ENCODE measurements at regions not wholly inside any gene's neighbourhood (a gene's known extent, or its start where the extent isn't known, plus 50 kb on each side); places are given as distances from the start of the nearest gene placed in this dataset.

DNA sequence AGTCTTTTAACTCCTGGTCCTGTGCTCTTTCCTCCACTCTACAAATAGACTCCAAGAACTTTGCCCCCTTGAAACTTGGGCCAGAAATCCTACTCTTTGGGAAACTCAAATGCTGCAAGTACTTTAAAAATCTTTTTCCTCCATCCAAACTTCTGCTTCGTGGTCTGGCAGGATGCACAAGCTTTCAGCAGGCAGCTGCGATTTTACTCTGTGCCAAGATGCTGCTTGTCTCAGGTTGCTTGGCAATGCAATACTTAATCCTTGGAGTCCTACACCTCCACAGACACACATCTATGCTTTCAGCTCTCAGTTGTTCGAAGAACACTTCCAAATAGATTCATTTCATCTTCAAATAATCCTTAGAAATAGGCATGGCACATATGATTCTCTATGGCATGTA, 435.3 kb upstream of the USP24 start:
- no peaks in the 10 kb centered on the region for H3K27me3 ChIP-seq (replicated peaks; ENCODE audit: insufficient read depth)
- no peak overlapping the region for H3K9ac ChIP-seq
- no peak for TF ChIP-seq EZH2 (IDR thresholded peaks at IDR 0.05; ENCODE audit: insufficient read depth, poor library complexity, severe bottlenecking)
- H3K27ac ChIP-seq = no peak overlapping the region
- no peaks in the 10 kb centered on the region for H3K4me1 ChIP-seq (ENCODE audit: insufficient read depth)
- H3K36me3 ChIP-seq (ENCODE audit: low read depth) = no peaks in the 10 kb centered on the region
- no peaks in the 10 kb centered on the region for H3K9me3 ChIP-seq (ENCODE audit: low read depth)
- H3K9me2 ChIP-seq (ENCODE audit: insufficient read depth) = no peaks in the 10 kb centered on the region
- in situ Hi-C loops (cut with MboI) = no loop called here
- no peak overlapping the region; the same call in 1 of the 2 replicates for H2AFZ ChIP-seq
- 13 to 23% methylated on average over 3 of the region's 3 CpGs for WGBS, 2 experiments (ENCODE audit: low coverage in 1 of 2, low lambda C conversion rate in 2 of 2, missing lambda C conversion rate in 2 of 2)
- no peak for DNase-seq
- H3K4me2 ChIP-seq (ENCODE audit: unreplicated experiment) = no peak overlapping the region
- H3F3A ChIP-seq (ENCODE audit: insufficient read depth) = no peaks in the 10 kb centered on the region
- H3K4me3 ChIP-seq = no peak overlapping the region
- H4K20me1 ChIP-seq (ENCODE audit: insufficient read depth) = no peaks in the 10 kb centered on the region
- no peaks in the 10 kb centered on the region for H3K79me2 ChIP-seq (ENCODE audit: insufficient read depth)

DNA sequence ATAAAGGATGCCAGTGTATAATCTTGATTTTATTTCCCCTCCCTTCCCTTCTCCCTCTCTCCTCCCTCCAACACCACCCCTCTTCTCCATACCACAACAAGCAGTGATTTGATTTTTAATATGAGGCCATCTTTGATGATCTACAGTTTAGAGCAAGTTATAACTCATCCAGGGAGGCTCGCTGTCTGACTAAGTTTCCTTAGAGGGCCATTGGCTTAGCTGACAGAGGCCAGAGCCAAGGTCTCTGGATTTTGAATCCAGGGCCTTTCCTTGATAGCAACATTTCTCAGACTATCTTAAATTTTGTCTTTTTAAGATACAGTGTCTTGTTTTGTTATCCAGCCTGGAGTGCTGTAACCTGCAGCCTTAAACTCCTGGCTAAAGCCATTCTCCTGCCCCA, 431.0 kb upstream of the USP24 start:
- 97 to 100% methylated on average over 1 of the region's 1 CpG for WGBS, 2 experiments (ENCODE audit: low coverage in 1 of 2, low lambda C conversion rate in 2 of 2, missing lambda C conversion rate in 2 of 2)
- DNase-seq = no peak
- Histone ChIP-seq H3K9me2 (ENCODE audit: insufficient read depth) (no peaks in the 10 kb centered on the region), H3K4me3 (no peak overlapping the region), H4K20me1 (ENCODE audit: insufficient read depth) (no peaks in the 10 kb centered on the region), H3K36me3 (ENCODE audit: low read depth) (no peaks in the 10 kb centered on the region), H3K27me3 (replicated peaks; ENCODE audit: insufficient read depth) (no peaks in the 10 kb centered on the region), H3K27ac (no peak overlapping the region), H3F3A (ENCODE audit: insufficient read depth) (0 out of 2 replicates have a peak, but pooled peaks cover 3% of the 10 kb centered on the region), H3K9ac (no peak overlapping the region), H3K9me3 (ENCODE audit: low read depth) (no peaks in the 10 kb centered on the region), H3K4me2 (ENCODE audit: unreplicated experiment) (no peak overlapping the region), H2AFZ (no peak overlapping the region), H3K4me1 (ENCODE audit: insufficient read depth) (peaks cover 5% of the 10 kb centered on the region), H3K79me2 (ENCODE audit: insufficient read depth) (no peaks in the 10 kb centered on the region)
- in situ Hi-C loops (cut with MboI) = no loop called here
- no peak for TF ChIP-seq EZH2 (IDR thresholded peaks at IDR 0.05; ENCODE audit: insufficient read depth, poor library complexity, severe bottlenecking)
- no peak for TF ChIP-seq EZH2phosphoT487 (IDR thresholded peaks at IDR 0.05; ENCODE audit: insufficient read depth, low read depth)

DNA sequence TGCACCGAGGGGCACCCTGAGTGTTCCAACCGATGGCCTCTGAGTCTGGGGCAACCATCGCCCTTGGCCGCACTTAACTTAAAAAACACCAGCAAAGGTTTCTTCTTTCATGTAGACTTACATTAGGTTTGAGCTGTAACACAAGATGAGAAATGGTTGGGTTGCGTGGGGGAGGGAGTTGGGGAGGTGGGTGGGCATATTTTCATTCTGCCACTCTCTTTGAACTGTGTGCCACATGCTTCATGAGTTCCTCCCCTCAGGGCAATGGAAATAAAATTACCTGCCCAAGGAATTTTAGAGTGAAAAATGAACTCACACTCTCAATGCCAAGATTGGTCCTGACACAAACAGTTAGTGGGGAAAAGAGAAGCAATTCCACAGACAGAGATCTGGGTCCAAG, 430.1 kb upstream of the USP24 start:
- Histone ChIP-seq H3K4me3 (no peak overlapping the region), H2AFZ (no peak overlapping the region), H3K36me3 (ENCODE audit: low read depth) (no peaks in the 10 kb centered on the region), H3K9me3 (ENCODE audit: low read depth) (no peaks in the 10 kb centered on the region), H3K9me2 (ENCODE audit: insufficient read depth) (no peaks in the 10 kb centered on the region), H3K27ac (no peak overlapping the region), H3K79me2 (ENCODE audit: insufficient read depth) (no peaks in the 10 kb centered on the region), H3F3A (ENCODE audit: insufficient read depth) (peaks cover 10% of the 10 kb centered on the region; the same call in 1 of the 2 replicates), H4K20me1 (ENCODE audit: insufficient read depth) (no peaks in the 10 kb centered on the region), H3K27me3 (replicated peaks; ENCODE audit: insufficient read depth) (no peaks in the 10 kb centered on the region), H3K4me1 (ENCODE audit: insufficient read depth) (peaks cover 12% of the 10 kb centered on the region), H3K4me2 (ENCODE audit: unreplicated experiment) (no peak overlapping the region), H3K9ac (no peak overlapping the region)
- in situ Hi-C loops (cut with MboI) = no loop called here
- WGBS, 2 experiments (ENCODE audit: low coverage in 1 of 2, low lambda C conversion rate in 2 of 2, missing lambda C conversion rate in 2 of 2) = 94 to 97% methylated on average over 5 of the region's 5 CpGs
- DNase-seq = no peak
- TF ChIP-seq EZH2phosphoT487 (IDR thresholded peaks at IDR 0.05; ENCODE audit: insufficient read depth, low read depth) (no peak), EZH2 (IDR thresholded peaks at IDR 0.05; ENCODE audit: insufficient read depth, poor library complexity, severe bottlenecking) (no peak)

DNA sequence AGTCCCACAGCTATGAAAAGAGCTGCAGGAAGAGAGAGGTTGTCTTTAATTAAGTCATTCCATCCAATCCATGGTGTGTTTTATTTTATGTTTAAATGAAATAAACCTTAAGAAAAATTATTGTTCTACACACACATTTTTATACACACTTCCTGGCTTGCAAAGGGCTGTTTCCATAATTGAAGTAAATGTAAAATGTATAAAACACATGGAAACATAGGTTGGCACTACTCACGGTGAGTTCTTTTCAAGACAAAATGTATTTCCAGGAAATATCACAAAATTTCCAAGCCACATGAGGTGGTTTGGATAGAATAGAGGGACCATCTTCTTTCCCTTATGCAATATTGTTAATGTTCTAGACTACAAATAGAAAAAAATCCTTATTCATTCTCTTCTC, 426.8 kb upstream of the USP24 start:
- H3K27ac ChIP-seq = no peak overlapping the region
- no peak overlapping the region for H2AFZ ChIP-seq
- no peaks in the 10 kb centered on the region for H3K9me3 ChIP-seq (ENCODE audit: low read depth)
- peaks cover 12% of the 10 kb centered on the region for H3F3A ChIP-seq (ENCODE audit: insufficient read depth)
- no peak overlapping the region for H3K4me2 ChIP-seq (ENCODE audit: unreplicated experiment)
- no peaks in the 10 kb centered on the region for H3K36me3 ChIP-seq (ENCODE audit: low read depth)
- H3K79me2 ChIP-seq (ENCODE audit: insufficient read depth) = no peaks in the 10 kb centered on the region
- H3K4me3 ChIP-seq = no peak overlapping the region
- TF ChIP-seq EZH2 (IDR thresholded peaks at IDR 0.05; ENCODE audit: insufficient read depth, poor library complexity, severe bottlenecking) = no peak
- no peak for TF ChIP-seq EZH2phosphoT487 (IDR thresholded peaks at IDR 0.05; ENCODE audit: insufficient read depth, low read depth)
- H3K4me1 ChIP-seq (ENCODE audit: insufficient read depth) = peaks cover 14% of the 10 kb centered on the region
- H3K9ac ChIP-seq = no peak overlapping the region
- no peaks in the 10 kb centered on the region for H3K27me3 ChIP-seq (replicated peaks; ENCODE audit: insufficient read depth)
- H3K9me2 ChIP-seq (ENCODE audit: insufficient read depth) = no peaks in the 10 kb centered on the region
- no peak for DNase-seq
- WGBS, 2 experiments (ENCODE audit: low coverage in 1 of 2, low lambda C conversion rate in 2 of 2, missing lambda C conversion rate in 2 of 2) = 63 to 70% methylated on average over 1 of the region's 1 CpG
- no peaks in the 10 kb centered on the region for H4K20me1 ChIP-seq (ENCODE audit: insufficient read depth)
- in situ Hi-C loops (cut with MboI) = no loop called here
